ENCODE measurements at regions not wholly inside any gene's neighbourhood (a gene's known extent, or its start where the extent isn't known, plus 50 kb on each side); places are given as distances from the start of the nearest gene placed in this dataset.
"Not testable (repeated sequence)": the region's sequence is repeated elsewhere in the genome, so short reads cannot be mapped to it uniquely, and the experiment has no call there.

DNA sequence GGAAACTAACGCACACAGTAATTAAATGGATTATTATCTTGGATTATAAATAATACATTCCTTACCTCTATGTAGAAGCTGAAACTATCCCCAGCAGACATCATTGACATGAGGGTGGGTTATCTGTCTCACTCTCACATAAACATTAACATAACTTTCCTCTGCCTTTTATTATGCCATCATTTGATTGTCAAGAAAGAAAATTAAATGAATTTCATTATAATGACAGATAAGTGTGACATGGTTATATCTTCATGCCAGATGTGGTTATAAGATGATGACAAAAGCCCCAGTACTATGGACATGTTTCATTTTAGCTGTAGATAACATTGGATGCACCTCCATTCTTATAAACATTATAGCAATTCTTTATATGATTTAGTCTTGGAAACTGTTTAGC lies 476.5 kb downstream of the KCNT2 start:
- no peaks in the 10 kb centered on the region for H3K9me3 ChIP-seq (ENCODE audit: low read length)
- no peak overlapping the region for H3K9ac ChIP-seq (ENCODE audit: low read length)
- no peaks in the 10 kb centered on the region for H3K27me3 ChIP-seq (ENCODE audit: control insufficient read depth in 1 of 2, insufficient read depth in 2 of 2, low read length in 2 of 2)
- H3K27ac ChIP-seq (ENCODE audit: low read depth, low read length): no peak overlapping the region
- no peaks in the 10 kb centered on the region for H3K36me3 ChIP-seq (ENCODE audit: insufficient read depth, low read length)
- no peak overlapping the region for H3K4me3 ChIP-seq (ENCODE audit: low read depth in 1 of 2, low read length in 2 of 2)
- H3K4me1 ChIP-seq (ENCODE audit: insufficient read depth, low read length): no peaks in the 10 kb centered on the region

DNA sequence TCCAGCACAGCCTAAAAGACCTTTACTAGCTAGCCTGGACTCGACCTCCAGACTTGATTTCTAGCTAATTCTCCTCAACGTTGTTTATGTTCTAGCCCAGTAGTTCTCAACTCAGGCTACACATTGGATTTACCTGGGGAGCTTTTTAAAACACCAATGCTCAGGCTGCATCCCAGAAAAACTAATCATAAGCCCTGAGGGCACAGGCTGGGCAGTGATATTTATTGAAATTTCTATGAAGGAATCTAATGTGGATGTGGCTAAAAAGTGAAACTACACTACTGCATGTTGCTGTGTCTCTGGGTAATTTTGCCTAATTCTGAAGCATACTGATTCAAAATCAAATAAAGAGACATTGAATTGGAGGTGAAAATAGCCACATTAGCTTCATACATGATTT lies 479.4 kb downstream of the KCNT2 start:
- Histone ChIP-seq H3K9ac (ENCODE audit: low read length) (no peak overlapping the region), H3K27ac (ENCODE audit: low read depth, low read length) (no peak overlapping the region), H3K4me3 (ENCODE audit: low read depth in 1 of 2, low read length in 2 of 2) (no peak overlapping the region), H3K36me3 (ENCODE audit: insufficient read depth, low read length) (no peaks in the 10 kb centered on the region), H3K27me3 (ENCODE audit: control insufficient read depth in 1 of 2, insufficient read depth in 2 of 2, low read length in 2 of 2) (no peaks in the 10 kb centered on the region), H3K9me3 (ENCODE audit: low read length) (no peaks in the 10 kb centered on the region), H3K4me1 (ENCODE audit: insufficient read depth, low read length) (no peaks in the 10 kb centered on the region)

DNA sequence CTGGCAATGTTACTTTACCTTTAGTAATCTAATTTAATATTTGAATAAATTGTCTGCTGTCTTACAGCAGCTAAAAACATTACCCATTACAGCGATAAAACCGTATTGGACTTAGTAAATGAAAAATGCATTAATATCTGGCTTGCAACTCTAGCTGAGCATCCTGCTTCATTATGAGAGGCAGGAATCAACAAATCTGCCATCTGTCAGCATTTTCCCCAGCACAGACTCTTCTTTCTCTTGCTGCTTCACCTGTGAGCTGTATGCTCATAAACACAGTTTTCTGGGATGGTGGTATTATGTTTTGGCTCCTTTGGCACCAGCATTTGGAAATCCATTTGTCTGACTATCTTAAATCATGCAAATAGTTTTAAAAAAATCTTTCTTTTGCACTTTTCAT lies 487.1 kb downstream of the KCNT2 start:
- H3K27me3 ChIP-seq (ENCODE audit: control insufficient read depth in 1 of 2, insufficient read depth in 2 of 2, low read length in 2 of 2): no peaks in the 10 kb centered on the region
- no peak overlapping the region for H3K4me3 ChIP-seq (ENCODE audit: low read depth in 1 of 2, low read length in 2 of 2)
- no peak overlapping the region for H3K9ac ChIP-seq (ENCODE audit: low read length)
- no peaks in the 10 kb centered on the region for H3K4me1 ChIP-seq (ENCODE audit: insufficient read depth, low read length)
- no peaks in the 10 kb centered on the region for H3K36me3 ChIP-seq (ENCODE audit: insufficient read depth, low read length)
- H3K9me3 ChIP-seq (ENCODE audit: low read length): no peaks in the 10 kb centered on the region
- no peak overlapping the region for H3K27ac ChIP-seq (ENCODE audit: low read depth, low read length)

DNA sequence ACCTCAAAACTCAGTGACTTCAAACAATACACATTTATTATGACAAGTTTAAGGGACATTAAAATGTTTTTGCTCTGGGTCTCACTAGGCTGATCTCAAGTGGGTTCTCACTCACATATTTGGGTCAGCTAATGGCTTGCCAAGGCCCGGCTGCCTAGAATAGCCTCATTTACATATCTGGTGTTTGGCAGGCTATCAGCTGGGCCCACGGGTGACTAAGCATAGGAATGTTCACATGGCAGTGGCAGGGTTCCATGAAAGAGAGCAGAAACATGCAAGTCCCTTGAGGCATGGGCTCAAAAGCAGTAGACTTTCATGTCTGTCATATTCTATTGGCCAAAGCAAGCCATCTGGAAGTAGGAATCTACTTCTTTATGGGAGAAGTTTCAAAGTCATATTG lies 492.6 kb downstream of the KCNT2 start:
- no peaks in the 10 kb centered on the region for H3K9me3 ChIP-seq (ENCODE audit: low read length)
- H3K27ac ChIP-seq (ENCODE audit: low read depth, low read length): no peak overlapping the region

DNA sequence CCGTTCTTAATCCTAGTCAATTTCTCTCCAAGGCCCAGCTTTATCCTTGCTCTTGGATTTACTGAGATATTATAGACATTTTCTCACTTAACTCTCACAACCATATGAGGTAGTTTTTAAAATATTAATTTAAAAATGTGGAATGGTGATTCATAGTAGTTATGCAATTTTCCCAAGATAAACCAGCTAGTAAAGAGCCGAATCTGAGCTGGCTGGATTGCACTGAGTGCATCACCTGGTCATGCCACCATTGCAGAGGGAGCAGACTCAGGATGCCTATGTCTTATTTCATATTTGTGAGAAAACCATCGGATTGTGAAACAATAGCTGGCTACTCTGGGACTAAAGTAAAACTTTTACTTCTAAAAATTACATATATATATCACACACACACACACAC lies 494.0 kb downstream of the KCNT2 start:
- H3K27ac ChIP-seq (ENCODE audit: low read depth, low read length): no peak overlapping the region
- H3K4me1 ChIP-seq (ENCODE audit: insufficient read depth, low read length): peaks cover 6% of the 10 kb centered on the region
- no peaks in the 10 kb centered on the region for H3K27me3 ChIP-seq (ENCODE audit: control insufficient read depth in 1 of 2, insufficient read depth in 2 of 2, low read length in 2 of 2)
- H3K9me3 ChIP-seq (ENCODE audit: low read length): no peaks in the 10 kb centered on the region
- H3K36me3 ChIP-seq (ENCODE audit: insufficient read depth, low read length): no peaks in the 10 kb centered on the region
- no peak overlapping the region for H3K9ac ChIP-seq (ENCODE audit: low read length)
- H3K4me3 ChIP-seq (ENCODE audit: low read depth in 1 of 2, low read length in 2 of 2): no peak overlapping the region

More for the DNA sequence above, 492.6 kb downstream of the KCNT2 start:
- H3K36me3 ChIP-seq (ENCODE audit: insufficient read depth, low read length): no peaks in the 10 kb centered on the region
- no peaks in the 10 kb centered on the region for H3K27me3 ChIP-seq (ENCODE audit: control insufficient read depth in 1 of 2, insufficient read depth in 2 of 2, low read length in 2 of 2)
- H3K4me3 ChIP-seq (ENCODE audit: low read depth in 1 of 2, low read length in 2 of 2): no peak overlapping the region
- no peak overlapping the region for H3K9ac ChIP-seq (ENCODE audit: low read length)
- peaks cover 6% of the 10 kb centered on the region for H3K4me1 ChIP-seq (ENCODE audit: insufficient read depth, low read length)

DNA sequence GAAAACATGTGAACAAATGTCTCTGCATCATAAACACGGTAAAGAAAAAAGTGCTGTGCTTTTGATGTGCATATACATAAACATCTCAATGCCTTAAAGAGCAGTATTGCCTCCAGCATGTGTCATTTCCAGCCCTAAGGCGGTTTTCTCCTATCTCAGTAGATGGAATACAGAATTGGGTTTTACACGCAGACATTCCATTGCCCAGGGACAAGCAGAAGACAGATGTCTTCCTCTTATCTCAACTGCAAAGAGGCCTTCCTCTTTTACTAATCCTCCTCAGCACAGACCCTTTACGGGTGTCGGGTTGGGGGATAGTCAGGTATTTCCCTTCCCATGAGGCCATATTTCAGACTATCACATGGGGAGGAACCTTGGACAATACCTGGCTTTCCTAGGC lies 499.2 kb downstream of the KCNT2 start:
- H3K9me3 ChIP-seq (ENCODE audit: low read length); H3K4me3 ChIP-seq (ENCODE audit: low read depth in 1 of 2, low read length in 2 of 2); H3K27ac ChIP-seq (ENCODE audit: low read depth, low read length); H3K36me3 ChIP-seq (ENCODE audit: insufficient read depth, low read length); H3K27me3 ChIP-seq (ENCODE audit: control insufficient read depth in 1 of 2, insufficient read depth in 2 of 2, low read length in 2 of 2); H3K9ac ChIP-seq (ENCODE audit: low read length); H3K4me1 ChIP-seq (ENCODE audit: insufficient read depth, low read length): not testable (repeated sequence)

DNA sequence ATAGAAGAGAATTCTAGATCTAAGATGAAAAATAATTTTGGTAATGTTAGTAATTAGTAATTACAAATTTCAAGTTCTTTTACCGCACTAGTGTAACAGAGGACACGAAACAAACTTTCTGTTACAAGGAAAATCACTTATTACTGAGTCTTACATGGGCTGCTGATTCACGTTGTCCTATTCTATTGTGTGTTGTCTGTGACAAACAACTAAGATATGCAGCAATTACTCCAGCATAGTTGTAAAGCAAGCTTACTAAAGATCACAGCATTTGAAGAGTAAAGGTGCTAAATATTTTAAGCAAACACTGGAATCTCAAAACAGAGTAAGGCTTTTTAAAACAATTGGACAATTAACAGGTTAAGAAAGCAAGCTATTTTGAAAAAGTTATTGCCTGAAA lies 502.3 kb downstream of the KCNT2 start:
- Histone ChIP-seq H3K4me3 (ENCODE audit: low read depth in 1 of 2, low read length in 2 of 2) (no peak overlapping the region), H3K9ac (ENCODE audit: low read length) (no peak overlapping the region), H3K9me3 (ENCODE audit: low read length) (no peaks in the 10 kb centered on the region), H3K36me3 (ENCODE audit: insufficient read depth, low read length) (no peaks in the 10 kb centered on the region), H3K27me3 (ENCODE audit: control insufficient read depth in 1 of 2, insufficient read depth in 2 of 2, low read length in 2 of 2) (no peaks in the 10 kb centered on the region), H3K4me1 (ENCODE audit: insufficient read depth, low read length) (no peaks in the 10 kb centered on the region), H3K27ac (ENCODE audit: low read depth, low read length) (no peak overlapping the region)

DNA sequence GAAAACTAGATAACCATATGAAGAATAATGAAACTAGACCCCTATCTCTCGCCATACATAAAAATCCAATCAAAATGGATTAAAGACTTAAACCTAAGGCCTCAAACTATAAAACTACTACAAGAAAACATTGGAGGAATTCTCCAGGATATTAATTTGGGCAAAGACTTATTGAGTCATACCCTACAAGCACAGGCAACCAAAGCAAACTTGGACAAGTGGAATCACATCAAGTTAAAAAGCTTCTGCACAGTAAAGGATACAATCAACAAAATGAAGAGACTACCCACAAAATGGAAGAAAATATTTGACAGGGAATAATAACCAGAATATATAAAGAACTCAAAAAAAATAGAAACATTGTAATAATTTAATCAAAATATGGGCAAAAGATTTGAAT lies 505.4 kb downstream of the KCNT2 start:
- no peaks in the 10 kb centered on the region for H3K4me1 ChIP-seq (ENCODE audit: insufficient read depth, low read length)
- H3K27ac ChIP-seq (ENCODE audit: low read depth, low read length): no peak overlapping the region
- no peaks in the 10 kb centered on the region for H3K36me3 ChIP-seq (ENCODE audit: insufficient read depth, low read length)
- no peak overlapping the region for H3K4me3 ChIP-seq (ENCODE audit: low read depth in 1 of 2, low read length in 2 of 2)
- H3K9ac ChIP-seq (ENCODE audit: low read length): no peak overlapping the region
- H3K9me3 ChIP-seq (ENCODE audit: low read length): no peaks in the 10 kb centered on the region
- no peaks in the 10 kb centered on the region for H3K27me3 ChIP-seq (ENCODE audit: control insufficient read depth in 1 of 2, insufficient read depth in 2 of 2, low read length in 2 of 2)

DNA sequence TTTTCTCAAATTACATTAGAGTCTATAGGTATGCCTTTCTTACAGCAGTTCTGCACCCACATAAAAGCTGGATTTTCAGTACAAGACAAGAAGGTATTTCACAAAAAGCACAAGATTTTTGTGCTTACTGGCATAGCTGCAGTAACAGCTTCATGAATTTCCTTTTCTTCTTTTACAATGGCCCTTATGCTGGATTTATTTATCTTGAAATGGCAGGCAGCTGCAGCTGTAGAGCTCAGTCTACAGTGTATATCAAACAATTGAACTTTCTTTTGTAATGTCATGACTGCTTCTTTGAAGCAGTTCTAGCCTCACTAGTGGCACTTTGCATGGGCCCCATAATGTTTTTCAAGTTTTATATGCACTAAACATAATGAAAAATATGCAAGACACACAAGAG lies 510.2 kb downstream of the KCNT2 start:
- no peaks in the 10 kb centered on the region for H3K9me3 ChIP-seq (ENCODE audit: low read length)
- no peak overlapping the region for H3K4me3 ChIP-seq (ENCODE audit: low read depth in 1 of 2, low read length in 2 of 2)
- no peaks in the 10 kb centered on the region for H3K27me3 ChIP-seq (ENCODE audit: control insufficient read depth in 1 of 2, insufficient read depth in 2 of 2, low read length in 2 of 2)
- no peaks in the 10 kb centered on the region for H3K36me3 ChIP-seq (ENCODE audit: insufficient read depth, low read length)
- H3K4me1 ChIP-seq (ENCODE audit: insufficient read depth, low read length): no peaks in the 10 kb centered on the region
- H3K27ac ChIP-seq (ENCODE audit: low read depth, low read length): no peak overlapping the region
- no peak overlapping the region for H3K9ac ChIP-seq (ENCODE audit: low read length)

DNA sequence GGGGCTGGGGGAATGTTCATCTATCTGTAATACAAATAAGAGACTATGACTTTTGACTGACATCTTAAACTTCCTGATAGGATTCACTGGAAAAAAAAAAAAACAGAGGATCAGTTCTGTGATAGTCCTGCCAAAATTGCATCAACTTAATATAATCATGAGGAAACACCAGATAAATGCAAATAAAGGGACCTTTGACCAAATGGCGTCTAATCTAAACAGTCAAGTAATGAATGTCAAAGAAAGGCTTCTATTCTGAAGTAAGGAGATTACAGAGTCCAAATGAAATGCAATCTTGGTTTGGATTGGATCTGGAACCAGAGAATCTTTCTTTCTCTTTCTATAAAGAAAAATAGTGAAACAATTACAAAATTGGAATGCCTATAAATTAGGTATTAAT lies 513.4 kb downstream of the KCNT2 start:
- Histone ChIP-seq H3K36me3 (ENCODE audit: insufficient read depth, low read length) (no peaks in the 10 kb centered on the region), H3K4me1 (ENCODE audit: insufficient read depth, low read length) (no peaks in the 10 kb centered on the region), H3K4me3 (ENCODE audit: low read depth in 1 of 2, low read length in 2 of 2) (no peak overlapping the region), H3K9me3 (ENCODE audit: low read length) (no peaks in the 10 kb centered on the region), H3K27ac (ENCODE audit: low read depth, low read length) (no peak overlapping the region), H3K9ac (ENCODE audit: low read length) (no peak overlapping the region), H3K27me3 (ENCODE audit: control insufficient read depth in 1 of 2, insufficient read depth in 2 of 2, low read length in 2 of 2) (no peaks in the 10 kb centered on the region)

DNA sequence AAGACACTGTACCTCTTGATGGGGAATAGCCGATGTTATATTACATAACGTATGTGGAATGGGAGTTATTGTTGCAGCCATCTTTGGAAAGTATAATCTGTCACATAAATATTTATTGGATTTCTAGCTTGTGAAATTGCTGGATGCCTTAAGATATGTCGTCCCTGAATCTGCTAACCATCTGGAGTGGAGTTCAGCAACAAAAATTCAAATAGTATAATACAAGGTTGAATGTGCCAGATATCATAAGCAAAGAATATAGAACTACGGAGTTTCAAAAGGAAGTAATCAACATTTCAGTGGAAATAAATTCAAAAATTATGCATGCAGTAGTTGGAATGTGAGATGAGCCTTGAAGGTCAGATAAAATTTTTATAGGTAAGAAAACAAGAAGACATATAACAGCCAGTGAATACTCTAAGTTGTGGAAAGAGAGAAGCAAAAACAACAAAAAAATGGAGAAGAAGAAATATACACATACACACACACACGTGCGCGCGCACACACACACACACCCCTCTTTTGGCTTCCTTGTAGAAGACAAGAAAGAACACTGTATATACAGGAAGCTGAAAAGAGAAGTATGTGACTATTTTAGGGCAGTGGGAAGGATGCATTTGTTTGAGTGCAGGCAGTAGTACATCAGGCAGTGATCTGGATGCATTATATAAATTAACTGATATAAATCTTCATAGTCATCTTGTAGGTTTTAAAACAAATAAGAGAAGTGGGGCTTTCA lies 516.7 kb downstream of the KCNT2 start:
- no peak overlapping the region for H3K27ac ChIP-seq (ENCODE audit: low read depth, low read length)
- H3K4me3 ChIP-seq (ENCODE audit: low read depth in 1 of 2, low read length in 2 of 2): no peak overlapping the region
- H3K4me1 ChIP-seq (ENCODE audit: insufficient read depth, low read length): no peaks in the 10 kb centered on the region
- H3K9ac ChIP-seq (ENCODE audit: low read length): no peak overlapping the region
- no peaks in the 10 kb centered on the region for H3K27me3 ChIP-seq (ENCODE audit: control insufficient read depth in 1 of 2, insufficient read depth in 2 of 2, low read length in 2 of 2)
- no peaks in the 10 kb centered on the region for H3K36me3 ChIP-seq (ENCODE audit: insufficient read depth, low read length)
- no peaks in the 10 kb centered on the region for H3K9me3 ChIP-seq (ENCODE audit: low read length)

DNA sequence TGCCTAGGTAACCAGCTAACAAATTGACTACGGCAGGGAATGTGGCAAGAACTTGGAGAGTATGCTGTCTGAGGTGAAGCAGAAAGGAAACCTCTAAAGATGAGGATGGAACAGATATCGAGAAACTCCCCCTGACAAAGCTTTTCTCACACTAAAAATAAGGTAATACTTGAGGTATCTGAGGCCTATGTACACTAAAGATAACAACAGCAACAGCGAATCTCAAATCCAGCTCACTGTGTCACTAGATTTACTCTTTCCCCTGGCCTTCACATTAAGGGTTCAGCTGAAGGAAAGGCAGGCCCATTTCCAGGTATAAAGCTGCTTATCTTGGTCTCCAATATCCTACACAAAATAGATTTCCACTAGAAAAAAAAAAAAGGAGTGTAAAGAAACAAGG lies 518.0 kb downstream of the KCNT2 start:
- H3K4me1 ChIP-seq (ENCODE audit: insufficient read depth, low read length): no peaks in the 10 kb centered on the region
- H3K9ac ChIP-seq (ENCODE audit: low read length): no peak overlapping the region
- H3K4me3 ChIP-seq (ENCODE audit: low read depth in 1 of 2, low read length in 2 of 2): no peak overlapping the region
- H3K27me3 ChIP-seq (ENCODE audit: control insufficient read depth in 1 of 2, insufficient read depth in 2 of 2, low read length in 2 of 2): no peaks in the 10 kb centered on the region
- no peaks in the 10 kb centered on the region for H3K36me3 ChIP-seq (ENCODE audit: insufficient read depth, low read length)
- H3K9me3 ChIP-seq (ENCODE audit: low read length): no peaks in the 10 kb centered on the region
- no peak overlapping the region for H3K27ac ChIP-seq (ENCODE audit: low read depth, low read length)

Data from muscle layer of colon (tissue), 2 donors.